GM06990 (cell line): ENCODE measurements at regions not wholly inside any gene's neighbourhood (a gene's known extent, or its start where the extent isn't known, plus 50 kb on each side); places are given as distances from the start of the nearest gene placed in this dataset.

Experiments
- DNase-seq: peaks from one replicate; pipeline ENCODE4 v3.0.0-alpha.2; 2011; ENCODE audit not compliant: insufficient read length; ENCODE audit errors: extremely low read depth
- H3K27me3 ChIP-seq: replicated peaks from 2 replicates; pipeline ENCODE4 v1.6.0; 2011; ENCODE audit warnings: low read length; ENCODE audit not compliant: control insufficient read depth, insufficient read depth
- H3K36me3 ChIP-seq: 2 replicates; pipeline ENCODE4 v1.5.1; 2011; ENCODE audit warnings: low read length; ENCODE audit not compliant: control insufficient read depth, insufficient read depth
- H3K4me3 ChIP-seq: replicated peaks from 2 replicates; pipeline ENCODE4 v1.5.1; 2011; ENCODE audit warnings: low read depth, mild to moderate bottlenecking, control low read depth, low read length
- CTCF ChIP-seq: IDR thresholded peaks from 2 replicates; pipeline ENCODE4 v1.5.1; 2011; ENCODE audit warnings: low read length, control low read depth, mild to moderate bottlenecking, inconsistent platforms; ENCODE audit not compliant: insufficient read depth, poor library complexity, severe bottlenecking

DNA sequence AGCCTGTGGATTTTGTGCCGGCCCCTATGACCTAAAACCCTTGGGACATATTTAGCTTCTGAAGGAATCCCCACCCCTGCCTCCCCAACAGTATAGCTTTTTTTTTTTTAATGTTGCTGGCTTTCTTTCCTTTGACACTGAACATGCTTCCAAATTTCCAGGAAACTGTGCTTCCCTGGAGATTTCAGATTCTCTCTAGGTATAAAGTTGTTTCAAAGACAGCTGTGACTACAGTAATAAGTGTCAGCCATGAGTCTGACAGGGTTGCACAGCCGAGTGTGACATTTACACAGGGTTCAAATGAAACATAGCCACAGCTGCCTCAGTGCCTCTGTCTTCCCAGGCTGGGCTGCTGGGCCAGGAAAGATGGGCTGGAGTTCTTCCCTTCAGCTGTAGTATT is 466.6 kb upstream of the COBL start:
- DNase-seq = no peak
- Histone ChIP-seq H3K36me3 (no peaks in the 10 kb centered on the region), H3K27me3 (no peaks in the 10 kb centered on the region), H3K4me3 (no peak overlapping the region)
- no peak for TF ChIP-seq CTCF

- Histone ChIP-seq H3K27me3 (no peaks in the 10 kb centered on the region), H3K36me3 (no peaks in the 10 kb centered on the region), H3K4me3 (no peak overlapping the region)
- no peak for TF ChIP-seq CTCF
- DNase-seq = no peak
Observed at GRCh38 chr7:51778121-51778520, 461.5 kb upstream of the COBL start.

DNA sequence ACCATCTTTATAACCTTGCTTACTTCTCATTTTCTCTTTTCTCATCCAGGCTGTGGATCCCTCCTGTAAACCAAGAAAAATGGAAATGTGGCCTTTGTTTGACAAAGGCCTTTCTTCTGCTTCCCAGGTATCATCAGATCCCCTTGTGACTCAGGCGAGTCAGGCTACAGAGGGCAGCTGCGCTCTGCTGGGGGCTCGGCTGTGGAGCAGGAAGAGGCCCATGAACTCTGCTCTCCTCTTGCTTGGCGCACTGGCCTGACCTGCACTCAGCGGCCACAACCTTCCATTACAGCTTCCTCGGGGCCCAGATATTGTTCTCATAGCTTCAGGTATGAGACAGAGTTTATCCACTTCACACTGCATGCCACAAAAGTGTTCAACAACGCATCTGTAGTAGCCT is 457.6 kb upstream of the COBL start:
- Histone ChIP-seq H3K4me3 (no peak overlapping the region), H3K27me3 (no peaks in the 10 kb centered on the region), H3K36me3 (no peaks in the 10 kb centered on the region)
- TF ChIP-seq CTCF = no peak
- no peak for DNase-seq

DNA sequence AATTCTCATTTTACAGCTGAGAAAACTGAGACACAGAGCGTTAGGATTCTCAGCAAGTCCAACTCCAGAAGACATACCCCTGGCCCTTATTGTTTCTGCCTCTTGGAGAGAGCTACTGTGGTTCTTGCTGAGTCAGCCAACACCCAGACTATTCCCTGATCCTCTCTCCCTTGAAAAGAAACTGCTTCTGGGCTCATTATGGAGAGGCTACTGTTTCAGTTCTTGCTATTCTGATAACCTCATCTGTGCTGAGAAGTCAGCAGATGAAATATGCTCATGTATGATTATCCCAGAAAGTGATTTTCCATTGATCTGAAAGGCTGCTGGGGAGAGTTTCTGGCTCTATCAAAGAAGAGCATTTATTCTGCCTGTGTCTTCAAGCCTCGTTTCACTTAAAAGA is 455.6 kb upstream of the COBL start:
- no peak for DNase-seq
- no peaks in the 10 kb centered on the region for H3K27me3 ChIP-seq
- H3K4me3 ChIP-seq = no peak overlapping the region
- no peaks in the 10 kb centered on the region for H3K36me3 ChIP-seq
- TF ChIP-seq CTCF = no peak

DNA sequence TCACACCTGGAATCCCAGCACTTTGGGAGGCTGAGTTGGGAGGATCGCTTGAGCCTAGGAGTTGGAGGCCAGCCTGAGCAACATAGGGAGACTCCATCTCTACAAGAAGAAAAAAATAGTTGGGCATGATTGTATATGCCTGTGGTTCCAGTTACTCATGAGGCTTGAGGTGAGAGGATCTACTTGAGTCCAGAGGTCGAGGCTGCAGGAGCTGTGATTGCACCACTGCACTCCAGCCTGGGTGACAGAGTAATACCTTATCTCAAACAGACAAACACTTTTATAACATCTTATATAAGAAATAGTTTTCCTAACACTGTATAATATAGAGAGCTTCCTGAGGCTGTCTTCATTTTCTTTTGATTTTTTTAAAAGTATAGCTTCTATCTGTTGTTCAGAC is 448.4 kb upstream of the COBL start:
- H3K27me3 ChIP-seq = no peaks in the 10 kb centered on the region
- no peak for DNase-seq
- TF ChIP-seq CTCF = no peak
- no peaks in the 10 kb centered on the region for H3K36me3 ChIP-seq
- H3K4me3 ChIP-seq = no peak overlapping the region

- H3K36me3 ChIP-seq = no peaks in the 10 kb centered on the region
- TF ChIP-seq CTCF = no peak
- H3K4me3 ChIP-seq = no peak overlapping the region
- no peak for DNase-seq
- no peaks in the 10 kb centered on the region for H3K27me3 ChIP-seq
Observed at GRCh38 chr7:51759985-51760384, 443.4 kb upstream of the COBL start.
